Liver (tissue), 3 donors: ENCODE measurements at regions not wholly inside any gene's neighbourhood (a gene's known extent, or its start where the extent isn't known, plus 50 kb on each side); places are given as distances from the start of the nearest gene placed in this dataset.
A peak's percentile ranks its signal among the peaks of the same experiment; 100 is the strongest.

Source experiments
- ATF3 ChIP-seq: IDR thresholded peaks from 2 replicates; pipeline ENCODE4 v1.6.1; 2016; ENCODE audit warnings: antibody characterized with exemption
- CTCF ChIP-seq: fragments of 150-350 bp; IDR thresholded peaks from 2 replicates; pipeline ENCODE4 v1.5.1; 2017; ENCODE audit warnings: improper control_type of control experiment, low read depth, low read length; ENCODE audit not compliant: missing input control
- GABPA ChIP-seq, 2 donors: IDR thresholded peaks in 1 of 2; conservative IDR thresholded peaks in 1 of 2; 2 replicates each; pipeline ENCODE4 v1.6.1; 2016; ENCODE audit warnings: antibody characterized with exemption in 2 of 2, mild to moderate bottlenecking in 1 of 2, moderate library complexity in 1 of 2
- REST ChIP-seq: IDR thresholded peaks from 2 replicates; pipeline ENCODE4 v1.6.1; 2016; ENCODE audit warnings: antibody characterized with exemption, mild to moderate bottlenecking
- RXRA ChIP-seq, 2 donors: IDR thresholded peaks; 2 replicates each; pipeline ENCODE4 v1.6.1; 2017 to 2018; ENCODE audit warnings: antibody characterized with exemption in 2 of 2, mild to moderate bottlenecking in 1 of 2
- SP1 ChIP-seq: IDR thresholded peaks from 2 replicates; pipeline ENCODE4 v1.6.1; 2018; ENCODE audit warnings: antibody characterized with exemption, mild to moderate bottlenecking
- donor health status: healthy.
- donor health status: healthy.

GRCh38 chr5:158471535-158471924 lies 612.6 kb upstream of the CLINT1 start:
- TF ChIP-seq CTCF (no peak), SP1 (peak; percentile 95), GABPA (IDR thresholded peaks at IDR 0.05 in 1 of 2, conservative IDR thresholded peaks at IDR 0.05 in 1 of 2) (no peak), ATF3 (peak; percentile 47), RXRA (IDR thresholded peaks at IDR 0.05) (peak; percentile 81 to 90), REST (no peak)
